ENCODE measurements at regions not wholly inside any gene's neighbourhood (a gene's known extent, or its start where the extent isn't known, plus 50 kb on each side); places are given as distances from the start of the nearest gene placed in this dataset.
"Not testable (repeated sequence)": the region's sequence is repeated elsewhere in the genome, so short reads cannot be mapped to it uniquely, and the experiment has no call there.

DNA sequence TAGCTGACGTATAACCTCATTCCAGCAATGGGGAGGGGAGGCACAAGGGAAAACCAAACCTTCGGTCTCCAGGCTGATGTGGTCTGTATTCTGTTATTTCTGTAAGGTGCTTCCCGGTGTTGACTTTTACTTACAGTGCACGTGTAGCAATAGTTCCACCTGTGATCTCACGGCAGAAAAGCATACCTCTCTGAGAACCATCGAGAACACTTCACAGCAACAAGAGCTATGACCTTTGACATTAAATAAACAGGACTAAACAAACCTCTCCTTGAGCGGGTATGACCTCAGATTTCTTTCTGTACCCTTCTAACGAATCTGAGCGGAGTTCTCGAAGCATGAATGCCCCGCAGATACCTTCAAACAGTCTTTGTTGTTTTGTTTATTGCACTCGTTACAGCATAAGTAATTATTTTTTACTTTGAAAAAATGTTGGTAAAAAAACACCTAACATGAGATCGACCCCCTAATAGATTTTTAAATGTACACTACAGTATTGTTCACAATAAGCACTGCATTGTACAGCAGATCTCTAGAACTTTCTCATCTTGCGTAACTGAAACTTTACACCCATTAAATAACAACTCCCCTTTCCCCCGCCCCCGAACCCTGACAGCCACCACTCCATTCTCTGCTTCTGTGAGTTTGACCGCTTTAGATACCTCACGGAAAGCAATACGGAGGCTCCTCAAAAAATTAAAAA is 282.3 kb downstream of the GATA3 start:
- no peak for DNase-seq (ENCODE audit: low spot score)
- Histone ChIP-seq H3K27ac (ENCODE audit: poor library complexity, severe bottlenecking) (no peak overlapping the region), H3K4me3 (ENCODE audit: severe bottlenecking) (no peak overlapping the region), H3K27me3 (ENCODE audit: insufficient read depth, poor library complexity, severe bottlenecking) (no peaks in the 10 kb centered on the region), H3K36me3 (ENCODE audit: low read depth) (no peaks in the 10 kb centered on the region), H3K9me3 (ENCODE audit: severe bottlenecking) (no peaks in the 10 kb centered on the region), H3K4me1 (ENCODE audit: insufficient read depth, poor library complexity, severe bottlenecking) (no peaks in the 10 kb centered on the region)
- TF ChIP-seq, protein P1, sequence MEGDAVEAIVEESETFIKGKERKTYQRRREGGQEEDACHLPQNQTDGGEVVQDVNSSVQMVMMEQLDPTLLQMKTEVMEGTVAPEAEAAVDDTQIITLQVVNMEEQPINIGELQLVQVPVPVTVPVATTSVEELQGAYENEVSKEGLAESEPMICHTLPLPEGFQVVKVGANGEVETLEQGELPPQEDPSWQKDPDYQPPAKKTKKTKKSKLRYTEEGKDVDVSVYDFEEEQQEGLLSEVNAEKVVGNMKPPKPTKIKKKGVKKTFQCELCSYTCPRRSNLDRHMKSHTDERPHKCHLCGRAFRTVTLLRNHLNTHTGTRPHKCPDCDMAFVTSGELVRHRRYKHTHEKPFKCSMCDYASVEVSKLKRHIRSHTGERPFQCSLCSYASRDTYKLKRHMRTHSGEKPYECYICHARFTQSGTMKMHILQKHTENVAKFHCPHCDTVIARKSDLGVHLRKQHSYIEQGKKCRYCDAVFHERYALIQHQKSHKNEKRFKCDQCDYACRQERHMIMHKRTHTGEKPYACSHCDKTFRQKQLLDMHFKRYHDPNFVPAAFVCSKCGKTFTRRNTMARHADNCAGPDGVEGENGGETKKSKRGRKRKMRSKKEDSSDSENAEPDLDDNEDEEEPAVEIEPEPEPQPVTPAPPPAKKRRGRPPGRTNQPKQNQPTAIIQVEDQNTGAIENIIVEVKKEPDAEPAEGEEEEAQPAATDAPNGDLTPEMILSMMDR (IDR thresholded peaks at IDR 0.05; ENCODE audit: poor library complexity, severe bottlenecking): no peak
- ATAC-seq (ENCODE audit: low read depth): no peak

DNA sequence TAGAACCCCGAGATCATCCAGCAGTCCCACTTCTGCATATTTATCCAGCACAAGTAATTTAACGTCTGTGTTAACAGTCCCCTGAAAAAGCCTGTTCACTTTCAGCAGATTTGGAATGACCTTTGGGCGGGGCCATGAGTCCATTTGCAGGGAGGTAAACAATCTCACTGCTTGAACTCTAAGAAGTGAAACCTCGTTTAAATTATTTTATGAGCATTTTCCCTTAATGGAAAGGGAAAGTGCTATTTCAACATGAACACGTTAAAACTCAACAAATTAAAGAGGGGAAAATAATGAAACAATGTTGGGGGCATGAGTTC is 282.8 kb downstream of the GATA3 start:
- no peak for ATAC-seq (ENCODE audit: low read depth)
- H3K4me1 ChIP-seq (ENCODE audit: insufficient read depth, poor library complexity, severe bottlenecking): no peaks in the 10 kb centered on the region
- no peak overlapping the region for H3K27ac ChIP-seq (ENCODE audit: poor library complexity, severe bottlenecking)
- no peaks in the 10 kb centered on the region for H3K27me3 ChIP-seq (ENCODE audit: insufficient read depth, poor library complexity, severe bottlenecking)
- DNase-seq (ENCODE audit: low spot score): no peak
- no peaks in the 10 kb centered on the region for H3K9me3 ChIP-seq (ENCODE audit: severe bottlenecking)
- H3K4me3 ChIP-seq (ENCODE audit: severe bottlenecking): no peak overlapping the region
- TF ChIP-seq, protein P1 (IDR thresholded peaks at IDR 0.05; ENCODE audit: poor library complexity, severe bottlenecking): no peak
- H3K36me3 ChIP-seq (ENCODE audit: low read depth): no peaks in the 10 kb centered on the region

- no peak overlapping the region for H3K4me3 ChIP-seq (ENCODE audit: severe bottlenecking)
- no peaks in the 10 kb centered on the region for H3K4me1 ChIP-seq (ENCODE audit: insufficient read depth, poor library complexity, severe bottlenecking)
- H3K9me3 ChIP-seq (ENCODE audit: severe bottlenecking): no peaks in the 10 kb centered on the region
- ATAC-seq (ENCODE audit: low read depth) (no peak), DNase-seq (ENCODE audit: low spot score) (no peak)
- no peaks in the 10 kb centered on the region for H3K36me3 ChIP-seq (ENCODE audit: low read depth)
- H3K27me3 ChIP-seq (ENCODE audit: insufficient read depth, poor library complexity, severe bottlenecking): no peaks in the 10 kb centered on the region
- TF ChIP-seq, protein P1 (IDR thresholded peaks at IDR 0.05; ENCODE audit: poor library complexity, severe bottlenecking): no peak
- no peak overlapping the region for H3K27ac ChIP-seq (ENCODE audit: poor library complexity, severe bottlenecking)
These were observed 283.8 kb downstream of the GATA3 start for GRCh38 chr10:8338177-8338766.

- Histone ChIP-seq H3K36me3 (ENCODE audit: low read depth) (no peaks in the 10 kb centered on the region), H3K4me1 (ENCODE audit: insufficient read depth, poor library complexity, severe bottlenecking) (no peaks in the 10 kb centered on the region), H3K27me3 (ENCODE audit: insufficient read depth, poor library complexity, severe bottlenecking) (no peaks in the 10 kb centered on the region), H3K27ac (ENCODE audit: poor library complexity, severe bottlenecking) (no peak overlapping the region), H3K4me3 (ENCODE audit: severe bottlenecking) (no peak overlapping the region), H3K9me3 (ENCODE audit: severe bottlenecking) (no peaks in the 10 kb centered on the region)
- DNase-seq (ENCODE audit: low spot score) (no peak), ATAC-seq (ENCODE audit: low read depth) (no peak)
- TF ChIP-seq, protein P1 (IDR thresholded peaks at IDR 0.05; ENCODE audit: poor library complexity, severe bottlenecking): no peak
These were observed 290.3 kb downstream of the GATA3 start for GRCh38 chr10:8344756-8345155.

GRCh38 chr10:8346861-8347260 is 292.4 kb downstream of the GATA3 start:
- Histone ChIP-seq H3K9me3 (ENCODE audit: severe bottlenecking) (no peaks in the 10 kb centered on the region), H3K36me3 (ENCODE audit: low read depth) (no peaks in the 10 kb centered on the region), H3K27me3 (ENCODE audit: insufficient read depth, poor library complexity, severe bottlenecking) (no peaks in the 10 kb centered on the region), H3K4me3 (ENCODE audit: severe bottlenecking) (no peak overlapping the region), H3K27ac (ENCODE audit: poor library complexity, severe bottlenecking) (no peak overlapping the region), H3K4me1 (ENCODE audit: insufficient read depth, poor library complexity, severe bottlenecking) (peaks cover 6% of the 10 kb centered on the region)
- DNase-seq (ENCODE audit: low spot score): no peak
- TF ChIP-seq, protein P1 (IDR thresholded peaks at IDR 0.05; ENCODE audit: poor library complexity, severe bottlenecking): no peak
- no peak for ATAC-seq (ENCODE audit: low read depth)

- DNase-seq (ENCODE audit: low spot score); H3K27ac ChIP-seq (ENCODE audit: poor library complexity, severe bottlenecking); H3K4me3 ChIP-seq (ENCODE audit: severe bottlenecking); H3K4me1 ChIP-seq (ENCODE audit: insufficient read depth, poor library complexity, severe bottlenecking); H3K36me3 ChIP-seq (ENCODE audit: low read depth); H3K27me3 ChIP-seq (ENCODE audit: insufficient read depth, poor library complexity, severe bottlenecking); H3K9me3 ChIP-seq (ENCODE audit: severe bottlenecking); ATAC-seq (ENCODE audit: low read depth): not testable (repeated sequence)
These were observed 293.1 kb downstream of the GATA3 start for GRCh38 chr10:8347614-8348013.

All from RWPE2 (cell line).